K562 (cell line): ENCODE measurements at regions not wholly inside any gene's neighbourhood (a gene's known extent, or its start where the extent isn't known, plus 50 kb on each side); places are given as distances from the start of the nearest gene placed in this dataset.

Experiments used
- ATF2 ChIP-seq: sonication (generic); formaldehyde crosslinking; IDR thresholded peaks from 2 replicates; pipeline ENCODE4 v1.8.1; 2022; ENCODE audit warnings: missing genetic modification reagents
- EP300 ChIP-seq: IDR thresholded peaks from 2 replicates; pipeline ENCODE4 v1.6.1; 2012; ENCODE audit warnings: low read length, improper control_type of control experiment
- SIN3A ChIP-seq, 2 experiments: fragments of 150-350 bp in 1 of 2; IDR thresholded peaks; 2 replicates each; pipeline ENCODE4 v1.6.1; 2011 to 2016; ENCODE audit warnings: borderline replicate concordance in 2 of 2, low read depth in 2 of 2, low read length in 2 of 2, mild to moderate bottlenecking in 2 of 2, moderate library complexity in 2 of 2; ENCODE audit not compliant: control insufficient read depth in 1 of 2
- SP1 ChIP-seq: sonication (generic); formaldehyde crosslinking; IDR thresholded peaks from 2 replicates; pipeline ENCODE4 v1.8.1; 2022; ENCODE audit warnings: mild to moderate bottlenecking, missing genetic modification reagents
- ZBTB33 ChIP-seq: sonication (generic); formaldehyde crosslinking; IDR thresholded peaks from 2 replicates; pipeline ENCODE4 v1.8.1; 2023; ENCODE audit warnings: mild to moderate bottlenecking, missing genetic modification reagents
- ZNF780A ChIP-seq: fragments of 250-450 bp; sonication (Bioruptor Pico); IDR thresholded peaks from 2 replicates; pipeline ENCODE4 v1.5.0; 2021; ENCODE audit warnings: mild to moderate bottlenecking

GRCh38 chr13:87607266-87607665, 63.9 kb upstream of the SLITRK5 start:
- no peak for TF ChIP-seq EP300
- no peak for TF ChIP-seq SIN3A (IDR thresholded peaks at IDR 0.05; ENCODE audit: borderline replicate concordance in 2 of 2, control insufficient read depth in 1 of 2, low read depth in 2 of 2, low read length in 2 of 2)
- TF ChIP-seq ATF2: no peak
- TF ChIP-seq ZNF780A (CRISPR knock-in tag): no peak
- no peak for TF ChIP-seq SP1 (CRISPR knock-in tag)
- no peak for TF ChIP-seq ZBTB33 (CRISPR knock-in tag)
